COR-L47 (cell line): ENCODE measurements at regions not wholly inside any gene's neighbourhood (a gene's known extent, or its start where the extent isn't known, plus 50 kb on each side); places are given as distances from the start of the nearest gene placed in this dataset.

Experiments used
- DNase-seq: peaks from one replicate; lab custom pipeline; 2025; lab: John Stamatoyannopoulos, UW

- DNase-seq: no peak
Measured at GRCh38 chr6:84525907-84526306, 238.5 kb downstream of the TBX18 start.

- no peak for DNase-seq
Measured at GRCh38 chr6:84524636-84525035, 239.8 kb downstream of the TBX18 start.

GRCh38 chr6:84522135-84522549, 242.3 kb downstream of the TBX18 start:
- no peak for DNase-seq

- no peak for DNase-seq
Measured at GRCh38 chr6:84521511-84521910, 242.9 kb downstream of the TBX18 start.

- no peak for DNase-seq
Measured at GRCh38 chr6:84517741-84518530, 246.5 kb downstream of the TBX18 start.

GRCh38 chr6:84516154-84516553, 248.2 kb downstream of the TBX18 start:
- DNase-seq: no peak

GRCh38 chr6:84515067-84515466, 249.3 kb downstream of the TBX18 start:
- no peak for DNase-seq

- no peak for DNase-seq
Measured at GRCh38 chr6:84514089-84514971, 250.1 kb downstream of the TBX18 start.

GRCh38 chr6:84512391-84512790, 252.0 kb downstream of the TBX18 start:
- DNase-seq: no peak

GRCh38 chr6:84511929-84512328, 252.5 kb downstream of the TBX18 start:
- DNase-seq: no peak

GRCh38 chr6:84508981-84509380, 255.4 kb downstream of the TBX18 start:
- no peak for DNase-seq

GRCh38 chr6:84508334-84508733, 256.1 kb downstream of the TBX18 start:
- DNase-seq: no peak

GRCh38 chr6:84504025-84504424, 260.4 kb downstream of the TBX18 start:
- no peak for DNase-seq

GRCh38 chr6:84501315-84501714, 263.1 kb downstream of the TBX18 start:
- no peak for DNase-seq

- no peak for DNase-seq
Measured at GRCh38 chr6:84500726-84501125, 263.7 kb downstream of the TBX18 start.

GRCh38 chr6:84498905-84499304, 265.5 kb downstream of the TBX18 start:
- DNase-seq: no peak

- DNase-seq: no peak
Measured at GRCh38 chr6:84492241-84493165, 265.1 kb upstream of the CEP162 start.

- no peak for DNase-seq
Measured at GRCh38 chr6:84489598-84489997, 262.2 kb upstream of the CEP162 start.

- no peak for DNase-seq
Measured at GRCh38 chr6:84486526-84486925, 259.1 kb upstream of the CEP162 start.

GRCh38 chr6:84469144-84469543, 241.7 kb upstream of the CEP162 start:
- DNase-seq: no peak

- DNase-seq: no peak
Measured at GRCh38 chr6:84467296-84467695, 239.9 kb upstream of the CEP162 start.

- DNase-seq: no peak
Measured at GRCh38 chr6:84466511-84466910, 239.1 kb upstream of the CEP162 start.
